CMK (cell line): ENCODE measurements at regions not wholly inside any gene's neighbourhood (a gene's known extent, or its start where the extent isn't known, plus 50 kb on each side); places are given as distances from the start of the nearest gene placed in this dataset.
"Not testable (repeated sequence)": the region's sequence is repeated elsewhere in the genome, so short reads cannot be mapped to it uniquely, and the experiment has no call there.

Experiments
- DNase-seq: peaks from one replicate; pipeline ENCODE4 v3.0.0-alpha.2; 2010; ENCODE audit warnings: low read depth

DNA sequence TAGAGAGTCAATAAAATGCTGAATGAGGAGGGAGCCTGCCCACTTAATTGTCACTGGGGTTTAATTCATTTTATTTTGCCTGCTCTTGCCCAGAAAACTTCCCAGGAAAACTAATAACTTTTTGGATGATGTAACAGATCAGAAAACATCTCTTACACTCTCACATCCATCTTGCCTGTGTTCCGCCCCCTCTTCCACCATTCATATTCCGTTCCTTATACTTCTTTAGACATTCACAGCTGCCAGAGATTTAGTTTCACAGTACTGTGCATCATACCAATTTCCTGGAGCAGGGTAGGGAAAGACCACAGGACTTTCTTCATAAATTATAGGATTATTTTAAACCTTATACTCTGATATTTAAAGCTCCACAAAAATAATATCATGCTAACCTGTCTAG, 776.1 kb upstream of the SOX11 start:
- no peak for DNase-seq

DNA sequence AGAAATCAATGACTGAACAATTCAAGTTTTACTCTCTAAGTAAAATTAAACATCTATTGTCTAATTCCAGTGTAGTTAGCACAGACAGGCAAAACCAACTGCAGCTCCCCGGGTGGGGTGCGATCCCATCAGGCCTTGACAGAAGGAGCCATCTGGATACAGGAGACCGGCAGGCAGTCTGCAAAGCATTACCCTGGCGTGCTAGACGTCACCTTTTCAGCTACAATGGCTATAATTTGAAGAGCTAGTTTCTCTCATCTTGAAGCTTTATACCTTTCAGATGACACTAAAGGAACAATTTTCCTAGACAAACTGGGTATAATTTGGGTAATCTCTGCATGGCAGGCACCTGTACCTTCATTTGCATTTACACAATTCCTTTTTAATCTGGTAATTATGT, 761.5 kb upstream of the SOX11 start:
- DNase-seq: no peak

DNA sequence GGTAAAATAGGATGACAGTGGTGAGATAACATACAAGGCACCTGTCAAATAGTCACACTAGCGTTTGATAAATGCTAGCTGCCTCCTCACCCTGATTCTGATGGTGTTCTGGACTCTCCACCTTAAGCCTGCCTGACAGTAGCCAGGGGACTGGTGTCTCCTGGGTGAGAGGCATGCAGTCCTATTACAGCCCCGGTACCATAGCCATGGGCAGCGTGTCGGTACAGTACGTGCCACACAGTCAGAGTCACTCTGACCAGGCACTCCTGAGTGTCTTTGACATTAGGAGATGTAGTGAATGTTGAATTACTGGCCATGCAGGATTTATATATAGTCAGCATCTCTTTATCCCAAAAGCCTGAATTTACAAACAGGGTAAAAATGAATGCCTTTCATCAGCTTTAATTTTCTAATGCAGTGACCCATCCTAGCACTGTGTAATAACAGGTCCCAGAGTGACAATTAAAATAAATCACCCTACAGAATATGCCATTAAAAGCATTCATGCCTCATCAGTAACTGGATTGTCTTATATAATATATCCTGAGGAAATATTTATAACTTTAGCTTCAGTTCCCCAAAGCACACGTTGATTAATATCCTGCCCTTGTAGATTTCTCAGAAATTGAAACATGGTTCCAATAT, 760.3 kb upstream of the SOX11 start:
- no peak for DNase-seq

DNA sequence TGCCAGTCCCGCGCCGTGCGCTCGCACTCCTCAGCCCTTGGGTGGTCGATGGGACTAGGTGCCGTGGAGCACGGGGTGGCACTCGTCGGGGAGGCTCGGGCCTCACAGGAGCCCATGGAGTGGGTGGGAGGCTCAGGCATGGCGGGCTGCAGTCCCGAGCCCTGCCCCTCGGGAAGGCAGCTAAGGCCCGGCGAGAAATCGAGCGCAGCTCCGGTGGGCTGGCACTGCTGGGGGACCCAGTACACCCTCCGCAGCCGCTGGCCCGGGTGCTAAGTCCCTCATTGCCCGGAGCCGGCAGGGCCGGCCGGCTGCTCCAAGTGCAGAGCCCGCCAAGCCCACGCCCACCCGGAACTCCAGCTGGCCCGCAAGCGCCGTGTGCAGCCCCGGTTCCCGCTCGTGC, 756.9 kb upstream of the SOX11 start:
- not testable (repeated sequence) for DNase-seq

- no peak for DNase-seq
These were observed 754.6 kb upstream of the SOX11 start for GRCh38 chr2:4937550-4937949.

DNA sequence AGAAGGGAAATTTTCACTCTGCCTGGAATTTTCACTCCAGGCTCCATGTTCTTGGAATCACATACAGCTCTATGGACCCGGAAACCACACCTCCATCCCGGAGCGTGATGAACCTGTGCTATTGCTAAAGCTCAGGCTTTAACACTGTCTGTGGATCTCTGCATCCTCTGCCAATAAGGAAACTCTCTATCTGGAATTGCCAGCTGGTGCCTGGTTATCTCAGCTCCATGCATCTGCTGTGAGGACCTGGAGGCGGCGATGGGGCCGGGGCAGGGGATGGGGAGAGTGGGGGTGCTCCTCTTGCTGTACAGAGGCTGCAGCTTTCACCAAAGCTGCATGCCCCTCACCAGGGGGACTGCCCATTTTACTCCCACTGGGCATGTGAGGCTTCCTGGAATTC, 754.0 kb upstream of the SOX11 start:
- no peak for DNase-seq

DNA sequence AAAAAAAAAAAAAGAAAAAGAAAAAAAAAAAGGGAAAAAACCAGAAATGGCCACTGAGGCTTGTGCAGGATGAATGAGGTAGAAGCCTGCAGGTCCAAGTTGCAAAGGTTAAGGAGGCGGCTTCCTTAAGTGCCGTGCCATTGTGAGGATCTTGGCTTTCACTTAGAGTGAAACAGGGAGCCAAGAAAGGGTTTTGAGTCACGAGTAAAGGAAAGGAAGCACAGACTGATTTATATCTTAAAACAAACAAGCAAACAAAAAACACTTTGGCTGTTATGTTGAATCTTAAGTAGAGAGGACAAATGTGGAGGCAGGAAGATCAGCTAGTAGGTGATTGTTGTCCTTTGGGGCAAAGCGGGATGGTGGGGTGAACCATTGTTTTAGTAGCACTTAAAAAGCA, 749.7 kb upstream of the SOX11 start:
- no peak for DNase-seq

DNA sequence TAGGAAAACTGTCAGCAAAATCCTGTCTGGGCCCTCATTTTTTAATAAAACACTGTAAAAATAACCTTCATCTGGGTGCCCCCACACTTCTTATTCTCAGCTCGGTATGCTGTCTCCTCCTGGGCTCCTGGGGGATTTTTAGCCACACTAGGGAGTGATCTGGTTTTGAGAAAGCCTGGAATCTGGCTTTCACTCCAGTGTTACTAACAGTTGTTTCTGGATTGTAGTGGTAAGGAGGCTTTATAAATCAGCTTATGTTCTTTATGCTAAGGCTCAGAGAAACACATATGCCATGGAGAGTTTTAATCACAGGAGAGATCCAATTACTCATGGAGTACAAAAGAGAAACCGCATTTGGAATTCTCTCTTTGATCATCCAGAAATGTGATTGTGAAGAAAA, 744.3 kb upstream of the SOX11 start:
- DNase-seq: no peak

- no peak for DNase-seq
These were observed 740.8 kb upstream of the SOX11 start for GRCh38 chr2:4951368-4951767.

GRCh38 chr2:4959219-4959618, 733.0 kb upstream of the SOX11 start:
- no peak for DNase-seq

- no peak for DNase-seq
These were observed 729.8 kb upstream of the SOX11 start for GRCh38 chr2:4962419-4962818.

- no peak for DNase-seq
These were observed 729.1 kb upstream of the SOX11 start for GRCh38 chr2:4963106-4963505.

- DNase-seq: no peak
These were observed 728.1 kb upstream of the SOX11 start for GRCh38 chr2:4964001-4964540.

GRCh38 chr2:4964579-4964978, 727.6 kb upstream of the SOX11 start:
- DNase-seq: no peak

DNA sequence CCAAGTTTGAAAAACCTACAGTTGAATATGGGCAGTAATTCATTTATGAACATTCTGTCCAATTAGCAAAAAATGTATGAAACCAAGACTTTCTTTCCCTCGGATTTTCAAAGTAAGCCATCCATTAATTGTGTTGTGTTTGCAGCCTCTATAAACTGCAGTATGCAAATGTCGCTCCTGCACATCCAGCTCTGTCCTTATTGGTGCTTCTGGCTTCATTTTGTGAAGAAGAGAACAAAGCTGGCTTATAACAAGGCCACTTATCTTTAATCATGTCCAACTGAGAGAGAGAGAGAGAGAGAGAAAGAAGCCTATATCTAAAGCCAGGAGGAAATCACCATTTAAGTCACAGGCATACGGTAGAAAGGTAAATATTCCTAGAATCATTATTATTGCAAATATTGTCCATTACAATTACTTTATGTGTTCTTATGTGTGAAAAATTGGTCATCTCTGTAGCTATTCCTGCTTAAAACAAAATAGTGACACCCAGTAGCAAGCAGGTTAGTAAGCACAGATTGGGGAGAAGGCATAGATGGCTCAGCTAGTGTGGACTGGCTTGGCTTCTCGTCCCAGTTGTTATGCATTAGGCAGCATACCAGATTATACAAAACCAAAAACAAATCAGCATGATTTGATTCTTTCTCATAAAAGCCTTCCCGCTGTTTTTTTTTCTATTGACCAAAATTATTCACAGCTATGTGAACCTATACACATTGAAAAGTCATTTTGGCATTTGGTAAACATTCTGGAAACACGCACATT, 726.4 kb upstream of the SOX11 start:
- DNase-seq: no peak

DNA sequence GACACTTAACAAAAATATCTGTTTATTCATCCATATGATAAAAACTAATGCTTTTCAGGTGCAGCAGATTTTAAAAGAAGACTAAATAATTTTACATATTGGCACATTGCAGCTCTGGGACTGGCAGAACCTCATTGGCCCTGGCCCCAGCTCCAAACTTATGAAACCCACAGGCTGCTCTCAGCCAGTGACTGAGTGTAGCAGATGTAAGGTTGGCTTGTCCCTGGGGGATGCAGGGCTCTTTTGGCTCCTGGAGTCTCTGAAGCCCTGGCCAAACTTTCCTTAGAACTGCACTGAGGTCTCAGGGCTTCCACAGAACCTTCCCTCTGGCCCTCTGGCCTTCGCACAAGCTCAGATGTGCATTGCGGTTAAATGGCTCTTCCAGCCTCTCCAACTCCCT, 725.0 kb upstream of the SOX11 start:
- no peak for DNase-seq

DNA sequence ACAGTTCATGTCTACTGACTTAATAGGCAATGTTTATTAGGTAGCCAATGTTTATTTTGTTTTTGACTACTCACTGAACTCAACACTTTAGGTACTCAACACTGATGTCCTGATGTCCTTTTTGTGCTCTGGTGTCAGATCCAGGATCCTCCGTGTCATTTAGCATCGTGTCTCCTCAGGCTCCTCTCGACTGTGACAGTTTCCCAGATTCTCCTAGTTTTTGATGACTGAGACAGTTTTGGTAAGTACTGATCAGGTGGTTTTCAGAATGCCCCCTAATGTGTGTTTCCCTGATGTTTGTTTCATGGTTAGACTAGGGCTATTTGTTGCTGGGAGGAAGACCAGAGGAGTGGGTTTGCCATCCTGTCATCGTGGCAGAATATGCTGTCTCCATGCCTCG, 719.7 kb upstream of the SOX11 start:
- no peak for DNase-seq

DNA sequence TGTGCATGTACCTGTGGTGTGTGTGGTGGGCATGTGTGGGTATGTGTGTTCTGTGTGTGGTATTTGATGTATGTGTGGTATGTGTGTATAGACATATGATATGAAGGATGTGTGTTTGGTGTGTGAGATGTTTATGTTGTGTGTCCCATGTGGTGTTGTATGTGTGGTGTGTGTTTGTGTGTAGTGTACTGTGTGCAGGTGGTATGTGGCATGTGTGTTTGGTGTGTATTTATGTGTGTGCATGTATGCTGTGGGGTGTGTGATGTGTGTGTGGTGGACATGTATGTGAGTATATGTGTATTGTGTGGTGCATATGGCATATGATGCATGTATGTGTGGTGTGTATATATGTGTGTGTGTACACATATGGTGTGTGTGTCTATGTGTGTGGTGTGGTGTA, 718.8 kb upstream of the SOX11 start:
- DNase-seq: no peak

- DNase-seq: no peak
These were observed 718.2 kb upstream of the SOX11 start for GRCh38 chr2:4973973-4974372.

DNA sequence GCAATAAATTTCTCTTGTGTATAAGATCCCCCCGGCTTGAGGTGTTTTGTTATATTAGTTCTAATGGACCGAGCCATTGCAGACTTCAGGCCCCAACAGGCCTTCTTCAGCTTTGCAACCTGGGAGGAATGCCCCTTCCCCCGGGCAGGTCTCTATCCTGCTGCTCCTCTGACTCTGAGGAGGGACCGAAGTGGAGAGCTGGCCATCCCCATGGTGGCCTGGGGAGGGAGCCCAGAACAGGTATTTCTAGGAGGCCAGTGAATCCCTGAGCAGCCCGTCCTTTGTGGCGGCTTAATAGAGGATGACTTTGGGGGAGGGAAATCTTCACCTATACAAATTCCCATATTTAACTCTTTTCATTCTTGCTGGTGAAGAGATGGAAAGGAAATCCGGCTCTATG, 715.8 kb upstream of the SOX11 start:
- no peak for DNase-seq

- no peak for DNase-seq
These were observed 713.1 kb upstream of the SOX11 start for GRCh38 chr2:4979111-4979510.

DNA sequence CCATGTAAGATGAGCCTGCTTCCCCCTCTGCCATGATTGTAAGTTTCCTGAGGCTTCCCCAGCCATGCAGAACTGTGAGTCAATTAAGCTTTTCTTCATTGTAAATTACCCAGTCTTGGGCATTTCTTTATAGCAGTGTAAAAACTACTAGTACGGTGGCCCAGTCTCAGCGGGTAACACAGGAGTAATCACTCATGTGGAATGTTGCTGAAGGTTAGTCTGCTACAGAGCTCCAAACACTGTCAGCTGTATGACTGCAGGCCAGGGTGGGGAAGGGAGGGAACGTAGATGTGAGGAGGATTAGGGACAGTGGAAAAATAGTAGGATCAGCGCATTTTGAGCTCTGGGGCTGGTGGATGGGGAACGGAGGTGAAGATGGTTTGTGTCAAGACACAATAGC, 711.2 kb upstream of the SOX11 start:
- no peak for DNase-seq

DNA sequence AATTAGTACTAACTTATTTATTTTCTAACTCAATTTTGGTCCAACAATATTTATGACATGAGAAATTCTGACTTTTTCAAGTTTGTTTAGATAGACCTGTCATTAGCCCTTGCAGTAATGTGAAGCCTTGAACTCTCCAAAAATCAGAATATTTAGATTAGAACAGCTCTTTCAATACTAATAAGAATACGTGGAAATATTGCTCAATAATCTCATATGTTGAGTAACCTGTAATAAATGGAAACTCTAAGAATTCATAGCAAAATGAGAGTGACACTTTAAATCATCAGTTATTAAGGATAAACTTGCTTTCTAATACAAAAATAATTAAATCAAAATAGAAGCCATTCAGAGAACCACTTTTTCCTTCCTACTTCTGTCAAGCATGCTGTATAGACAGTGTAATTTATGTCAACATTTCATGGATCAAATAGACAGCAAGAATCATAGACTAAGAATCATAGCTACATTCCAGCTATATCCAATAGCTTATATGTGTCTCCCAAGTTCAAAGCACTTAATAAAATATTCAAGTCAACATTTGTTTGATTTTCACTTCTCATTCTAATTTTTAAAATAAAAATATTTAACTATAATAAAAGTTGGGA, 710.3 kb upstream of the SOX11 start:
- no peak for DNase-seq
